ENCODE measurements at regions not wholly inside any gene's neighbourhood (a gene's known extent, or its start where the extent isn't known, plus 50 kb on each side); places are given as distances from the start of the nearest gene placed in this dataset.

DNA sequence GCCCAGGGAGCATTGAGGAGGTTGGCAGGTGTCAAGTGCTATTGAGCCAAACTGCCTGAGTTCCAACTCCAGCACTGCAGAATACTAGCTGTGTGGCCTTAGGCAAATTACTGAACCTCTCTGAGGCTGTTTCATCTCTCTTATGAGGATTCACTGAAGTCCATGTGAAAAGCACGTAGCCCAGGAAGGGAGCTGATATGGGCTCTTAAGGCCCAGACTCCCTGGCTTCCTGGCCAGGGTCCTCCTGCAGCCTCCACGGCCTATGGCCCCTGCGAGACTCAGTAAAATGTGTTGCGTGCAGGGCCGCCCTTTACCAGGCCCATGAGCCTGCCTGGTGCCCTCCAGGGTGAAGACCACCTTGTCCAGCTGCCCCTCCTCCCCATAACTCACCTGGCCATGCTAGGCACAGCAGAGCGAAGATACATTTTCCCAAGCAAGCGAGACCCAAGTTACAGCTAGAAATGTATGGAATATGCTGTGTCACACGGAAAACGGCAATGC lies 133.7 kb upstream of the TNRC6C start:
- H3K27me3 ChIP-seq = no peaks in the 10 kb centered on the region
- WGBS, 2 donors = 94 to 97% methylated on average over 9 of the region's 9 CpGs
- no peak overlapping the region for H3K27ac ChIP-seq
- TF ChIP-seq CTCF (IDR thresholded peaks at IDR 0.05) = no peak
- no peaks in the 10 kb centered on the region for H3K36me3 ChIP-seq
- H3K4me3 ChIP-seq = no peak overlapping the region
- ATAC-seq = no peak
- no peaks in the 10 kb centered on the region for H3K9me3 ChIP-seq
- intact Hi-C loops (cut with DNase I) = loop anchor here in 2 of 10 donors (5.0 to 10.0 kb wide), 2 partner anchors 132 to 280 kb away; partner anchors contain the start of gene TNRC6C (in 1 of the 2)
- DNase-seq = no peak
- H3K4me1 ChIP-seq = peaks cover 11 to 59% (median 20%) of the 10 kb centered on the region in 9 donors

- DNase-seq (no peak), ATAC-seq (no peak)
- H3K27me3 ChIP-seq = no peaks in the 10 kb centered on the region
- H3K4me1 ChIP-seq = peaks cover 15 to 67% (median 28%) of the 10 kb centered on the region in 9 donors
- intact Hi-C loops (cut with DNase I) = loop anchor here in 1 of 10 donors (10.0 kb wide), 1 partner anchor 281 kb away; no protein-coding TSS in a partner anchor
- no peak overlapping the region for H3K27ac ChIP-seq
- TF ChIP-seq CTCF (IDR thresholded peaks at IDR 0.05) = no peak
- no peak overlapping the region for H3K4me3 ChIP-seq
- no peaks in the 10 kb centered on the region for H3K9me3 ChIP-seq
- no peaks in the 10 kb centered on the region for H3K36me3 ChIP-seq
- 92 to 93% methylated on average over 15 of the region's 15 CpGs for WGBS, 2 donors
Measured at GRCh38 chr17:77825621-77826020, 132.9 kb upstream of the TNRC6C start.

GRCh38 chr17:77826132-77826873 lies 132.2 kb upstream of the TNRC6C start:
- intact Hi-C loops (cut with DNase I) = loop anchor here in 1 of 10 donors (10.0 kb wide), 1 partner anchor 282 kb away; no protein-coding TSS in a partner anchor
- H3K4me1 ChIP-seq = peaks cover 22 to 67% (median 30%) of the 10 kb centered on the region in 9 donors
- H3K36me3 ChIP-seq = no peaks in the 10 kb centered on the region
- DNase-seq = no peak
- no peak for TF ChIP-seq CTCF (IDR thresholded peaks at IDR 0.05)
- no peaks in the 10 kb centered on the region for H3K9me3 ChIP-seq
- no peaks in the 10 kb centered on the region for H3K27me3 ChIP-seq
- WGBS, 2 donors = 96 to 98% methylated on average over 8 of the region's 8 CpGs
- ATAC-seq = no peak
- H3K4me3 ChIP-seq = no peak overlapping the region
- H3K27ac ChIP-seq = no peak overlapping the region

DNA sequence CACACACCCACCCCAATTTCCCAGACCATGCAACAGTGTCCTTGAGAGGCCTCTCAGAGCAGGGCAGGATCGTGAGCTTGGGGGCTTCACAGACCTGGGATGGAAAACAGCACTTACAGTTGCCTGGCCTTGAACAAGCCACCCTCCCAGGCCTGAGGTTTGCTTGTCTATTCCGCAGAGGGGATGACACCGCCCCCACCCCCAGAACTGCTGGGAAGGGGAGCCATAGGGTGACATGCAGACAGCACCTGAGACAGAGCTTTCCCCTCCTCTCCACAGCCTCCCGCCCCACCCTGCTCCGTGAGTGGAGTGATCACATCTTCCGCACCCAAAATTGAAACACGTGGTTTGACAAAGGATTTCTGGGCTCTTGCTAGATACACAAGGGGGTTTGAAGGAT lies 131.5 kb upstream of the TNRC6C start:
- intact Hi-C loops (cut with DNase I) = loop anchor here in 1 of 10 donors (10.0 kb wide), 1 partner anchor 282 kb away; no protein-coding TSS in a partner anchor
- no peak for TF ChIP-seq CTCF (IDR thresholded peaks at IDR 0.05)
- ATAC-seq (no peak), DNase-seq (no peak)
- H3K36me3 ChIP-seq = no peaks in the 10 kb centered on the region
- WGBS, 2 donors = 79 to 83% methylated on average over 7 of the region's 7 CpGs
- no peak overlapping the region for H3K4me3 ChIP-seq
- peaks cover 29 to 70% (median 37%) of the 10 kb centered on the region in 9 donors for H3K4me1 ChIP-seq
- no peaks in the 10 kb centered on the region for H3K9me3 ChIP-seq
- no peak overlapping the region for H3K27ac ChIP-seq
- H3K27me3 ChIP-seq = no peaks in the 10 kb centered on the region
